ENCODE measurements at regions not wholly inside any gene's neighbourhood (a gene's known extent, or its start where the extent isn't known, plus 50 kb on each side); places are given as distances from the start of the nearest gene placed in this dataset.

GRCh38 chr6:88529726-88530125 lies 363.6 kb upstream of the CNR1 start:
- Histone ChIP-seq H3K4me1 (ENCODE audit: control insufficient read depth, extremely low read depth, insufficient read depth, low read length) (no peaks in the 10 kb centered on the region), H3K4me3 (replicated peaks in 1 of 4; ENCODE audit: control extremely low read depth in 1 of 4, insufficient read depth in 1 of 4, low read depth in 3 of 4, low read length in 4 of 4) (no peak overlapping the region), H3K9ac (ENCODE audit: insufficient read depth, low read length) (no peak overlapping the region), H3K27me3 (ENCODE audit: control insufficient read depth, insufficient read depth, low read length) (no peaks in the 10 kb centered on the region), H3K36me3 (ENCODE audit: control insufficient read depth, insufficient read depth, low read length) (no peaks in the 10 kb centered on the region), H2AFZ (ENCODE audit: low read length) (no peak overlapping the region), H4K20me1 (ENCODE audit: control insufficient read depth, extremely low read depth, insufficient read depth, low read length) (no peaks in the 10 kb centered on the region), H3K4me2 (ENCODE audit: extremely low read depth, insufficient read depth, low read length) (no peak overlapping the region), H3K79me2 (ENCODE audit: control insufficient read depth, insufficient read depth, low read length) (no peaks in the 10 kb centered on the region), H3K9me3 (ENCODE audit: control insufficient read depth, insufficient read depth, low read depth, low read length) (no peaks in the 10 kb centered on the region), H3K27ac (ENCODE audit: insufficient read depth, low read length) (no peak overlapping the region)
- TF ChIP-seq CTCF (conservative IDR thresholded peaks at IDR 0.05 in 1 of 2, IDR thresholded peaks at IDR 0.05 in 1 of 2; ENCODE audit: low read depth in 1 of 2, low read length in 2 of 2) (no peak), EZH2 (IDR thresholded peaks at IDR 0.05; ENCODE audit: low read length, missing control alignments) (no peak)
- DNase-seq (ENCODE audit: low read depth in 2 of 2): no peak

DNA sequence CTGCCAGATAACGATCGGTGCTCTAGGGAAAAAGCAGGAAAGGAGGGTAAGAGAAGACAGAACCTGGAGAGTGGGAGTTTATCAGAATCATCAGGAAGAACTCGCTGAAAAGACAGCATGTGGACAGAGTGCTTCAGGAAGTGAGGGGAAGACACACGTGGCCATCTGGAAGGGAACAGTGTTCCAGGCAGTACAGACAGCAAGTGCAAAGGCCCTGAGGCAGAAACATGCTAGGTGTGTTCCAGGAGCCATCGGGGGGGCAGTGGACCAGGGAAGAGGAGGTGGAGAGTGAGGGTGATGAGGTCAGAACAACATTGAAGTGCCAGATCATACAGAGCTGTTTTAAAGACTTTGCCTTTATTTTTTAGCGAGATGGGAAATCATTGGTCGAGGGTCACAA lies 354.3 kb upstream of the CNR1 start:
- H3K9me3 ChIP-seq (ENCODE audit: control insufficient read depth, insufficient read depth, low read depth, low read length): no peaks in the 10 kb centered on the region
- no peaks in the 10 kb centered on the region for H4K20me1 ChIP-seq (ENCODE audit: control insufficient read depth, extremely low read depth, insufficient read depth, low read length)
- H2AFZ ChIP-seq (ENCODE audit: low read length): no peak overlapping the region
- no peak overlapping the region for H3K4me3 ChIP-seq (replicated peaks in 1 of 4; ENCODE audit: control extremely low read depth in 1 of 4, insufficient read depth in 1 of 4, low read depth in 3 of 4, low read length in 4 of 4)
- no peaks in the 10 kb centered on the region for H3K36me3 ChIP-seq (ENCODE audit: control insufficient read depth, insufficient read depth, low read length)
- no peak for TF ChIP-seq CTCF (conservative IDR thresholded peaks at IDR 0.05 in 1 of 2, IDR thresholded peaks at IDR 0.05 in 1 of 2; ENCODE audit: low read depth in 1 of 2, low read length in 2 of 2)
- TF ChIP-seq EZH2 (IDR thresholded peaks at IDR 0.05; ENCODE audit: low read length, missing control alignments): no peak
- DNase-seq (ENCODE audit: low read depth in 2 of 2): no peak
- no peak overlapping the region for H3K27ac ChIP-seq (ENCODE audit: insufficient read depth, low read length)
- no peak overlapping the region for H3K9ac ChIP-seq (ENCODE audit: insufficient read depth, low read length)
- H3K79me2 ChIP-seq (ENCODE audit: control insufficient read depth, insufficient read depth, low read length): no peaks in the 10 kb centered on the region
- H3K4me1 ChIP-seq (ENCODE audit: control insufficient read depth, extremely low read depth, insufficient read depth, low read length): no peaks in the 10 kb centered on the region
- no peak overlapping the region for H3K4me2 ChIP-seq (ENCODE audit: extremely low read depth, insufficient read depth, low read length)
- no peaks in the 10 kb centered on the region for H3K27me3 ChIP-seq (ENCODE audit: control insufficient read depth, insufficient read depth, low read length)

GRCh38 chr6:88520017-88520338 lies 353.8 kb upstream of the CNR1 start:
- Histone ChIP-seq H3K4me2 (ENCODE audit: extremely low read depth, insufficient read depth, low read length) (no peak overlapping the region), H3K27me3 (ENCODE audit: control insufficient read depth, insufficient read depth, low read length) (no peaks in the 10 kb centered on the region), H3K9me3 (ENCODE audit: control insufficient read depth, insufficient read depth, low read depth, low read length) (no peaks in the 10 kb centered on the region)

More at GRCh38 chr6:88520017-88520338, 353.8 kb upstream of the CNR1 start:
- Histone ChIP-seq H3K4me1 (ENCODE audit: control insufficient read depth, extremely low read depth, insufficient read depth, low read length) (no peaks in the 10 kb centered on the region), H2AFZ (ENCODE audit: low read length) (no peak overlapping the region), H3K4me3 (replicated peaks in 1 of 4; ENCODE audit: control extremely low read depth in 1 of 4, insufficient read depth in 1 of 4, low read depth in 3 of 4, low read length in 4 of 4) (no peak overlapping the region), H3K36me3 (ENCODE audit: control insufficient read depth, insufficient read depth, low read length) (no peaks in the 10 kb centered on the region), H3K27ac (ENCODE audit: insufficient read depth, low read length) (no peak overlapping the region), H3K9ac (ENCODE audit: insufficient read depth, low read length) (no peak overlapping the region), H3K79me2 (ENCODE audit: control insufficient read depth, insufficient read depth, low read length) (no peaks in the 10 kb centered on the region), H4K20me1 (ENCODE audit: control insufficient read depth, extremely low read depth, insufficient read depth, low read length) (no peaks in the 10 kb centered on the region)
- no peak for DNase-seq (ENCODE audit: low read depth in 2 of 2)
- TF ChIP-seq EZH2 (IDR thresholded peaks at IDR 0.05; ENCODE audit: low read length, missing control alignments): no peak
- TF ChIP-seq CTCF (conservative IDR thresholded peaks at IDR 0.05 in 1 of 2, IDR thresholded peaks at IDR 0.05 in 1 of 2; ENCODE audit: low read depth in 1 of 2, low read length in 2 of 2): no peak

Measured in fibroblast of lung (primary cell).